GM19240 (cell line): ENCODE measurements at regions not wholly inside any gene's neighbourhood (a gene's known extent, or its start where the extent isn't known, plus 50 kb on each side); places are given as distances from the start of the nearest gene placed in this dataset.
"Not testable (repeated sequence)": the region's sequence is repeated elsewhere in the genome, so short reads cannot be mapped to it uniquely, and the experiment has no call there.

Experiments used
- DNase-seq: peaks from one replicate; pipeline ENCODE4 v3.0.0; 2011; ENCODE audit warnings: low spot score; ENCODE audit not compliant: insufficient read length

DNA sequence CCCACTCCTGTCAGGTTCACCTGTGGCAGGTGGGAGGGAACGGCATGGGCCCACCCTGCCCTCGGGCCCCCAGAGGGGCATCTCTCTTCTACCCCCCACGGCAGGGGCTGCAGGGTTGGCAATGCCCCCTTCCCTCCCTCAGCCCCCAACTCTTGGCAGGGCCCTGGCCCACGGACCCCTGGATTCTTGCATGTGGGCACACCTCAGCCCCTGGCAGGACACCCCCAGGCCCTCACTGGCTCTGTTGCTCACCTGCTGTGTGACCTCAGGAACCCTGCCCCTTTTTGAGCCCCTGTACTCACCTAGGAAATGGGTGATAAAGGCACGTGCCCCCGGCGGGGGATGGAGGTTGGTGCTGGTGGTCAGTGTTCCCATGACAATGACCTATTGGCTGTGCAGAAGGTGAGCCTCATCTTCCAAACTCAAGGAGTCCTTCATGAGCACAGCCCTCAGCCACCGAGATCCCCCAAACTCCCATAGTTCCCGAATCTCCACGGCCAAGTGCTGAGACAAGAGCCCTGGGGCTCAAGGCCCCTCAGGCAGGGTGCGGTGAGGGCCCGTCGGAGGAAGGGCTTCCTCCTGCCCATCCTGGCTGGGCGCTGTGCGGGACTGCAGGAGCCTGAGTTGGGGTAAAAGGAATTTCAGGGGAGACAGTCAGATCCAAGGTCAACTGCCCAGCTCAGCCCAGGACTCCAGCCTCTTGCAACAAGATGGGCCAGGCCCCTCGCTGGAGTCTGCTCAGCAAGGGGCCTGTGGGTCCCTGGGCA lies 198.2 kb downstream of the IGLL1 start:
- DNase-seq: no peak

GRCh38 chr22:23380911-23381310 lies 199.2 kb downstream of the IGLL1 start:
- DNase-seq: no peak

DNA sequence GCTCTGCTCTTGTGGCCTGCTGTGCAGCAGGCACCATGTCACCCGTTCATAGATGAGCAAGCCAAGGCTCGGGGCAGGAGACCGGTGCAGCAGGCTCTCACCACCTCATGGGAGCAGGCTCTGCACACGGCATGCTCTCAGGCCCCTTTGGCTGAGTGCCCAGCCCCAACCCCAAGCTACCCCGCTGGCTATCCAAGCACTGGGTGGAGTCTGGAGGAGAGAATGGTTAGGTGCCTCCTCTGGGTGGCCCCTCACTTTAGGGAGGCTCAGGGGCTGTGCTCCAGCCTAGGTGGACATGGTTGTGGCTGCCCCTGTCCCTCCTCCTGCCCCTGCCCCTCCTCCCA lies 199.9 kb downstream of the IGLL1 start:
- no peak for DNase-seq

DNA sequence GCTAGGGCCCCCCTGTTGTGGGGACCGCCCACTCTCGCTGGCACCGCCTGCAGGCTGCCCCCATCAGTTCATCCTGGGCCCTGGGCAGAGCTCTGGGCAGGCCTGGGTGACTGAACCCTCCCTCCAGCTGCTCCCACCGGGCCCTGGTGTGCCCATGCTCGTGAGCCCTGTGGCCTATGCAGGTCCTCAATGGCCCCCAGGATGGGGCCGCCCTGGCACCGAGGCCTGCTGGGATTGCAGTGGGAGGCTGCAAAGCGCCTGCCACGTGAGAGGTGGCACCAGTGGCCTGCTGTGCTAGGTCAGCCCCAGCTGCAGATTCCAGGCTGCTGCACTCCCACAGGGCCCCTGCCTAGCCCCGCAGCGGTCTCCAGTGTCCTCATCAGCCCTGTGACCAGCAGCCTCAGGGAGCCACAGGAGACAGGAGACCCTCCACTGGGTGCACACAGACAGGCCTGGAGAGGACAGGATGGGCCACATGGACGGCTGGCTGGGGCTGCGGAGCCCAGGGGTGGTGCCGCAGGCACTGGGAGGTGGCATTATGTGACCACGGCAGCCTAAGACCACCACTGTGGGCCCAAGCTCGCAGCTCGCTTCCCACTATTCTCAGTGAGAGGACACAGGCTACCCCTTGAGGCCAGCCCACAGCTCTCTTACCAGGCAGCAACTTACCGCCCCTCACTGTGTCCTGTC lies 199.4 kb downstream of the BCR start:
- not testable (repeated sequence) for DNase-seq

GRCh38 chr22:23377767-23378166 lies 197.5 kb downstream of the BCR start:
- DNase-seq: no peak

GRCh38 chr22:23376256-23376655 lies 195.9 kb downstream of the BCR start:
- peak; percentile 75 for DNase-seq

- no peak for DNase-seq
These were observed 194.9 kb downstream of the BCR start for GRCh38 chr22:23375031-23375827.

DNA sequence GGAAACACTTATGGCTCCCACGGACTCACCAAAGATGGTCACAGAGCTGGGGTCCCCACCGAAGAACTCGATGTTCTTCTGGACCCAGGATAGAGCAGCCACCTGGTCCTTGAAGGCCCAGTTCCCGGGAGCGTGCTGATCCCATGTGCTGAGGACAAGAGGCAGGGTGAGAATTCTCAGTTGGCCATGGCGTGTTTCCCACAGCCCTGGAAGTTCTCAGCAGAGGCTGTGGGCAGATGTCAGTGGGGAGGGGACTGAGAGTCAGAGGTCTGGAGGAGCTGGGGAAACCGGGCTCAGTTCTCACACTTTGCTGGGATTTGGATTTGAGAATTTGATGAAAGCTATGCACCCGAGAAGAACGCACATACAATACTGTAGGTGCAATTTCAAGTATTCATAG lies 193.3 kb downstream of the BCR start:
- no peak for DNase-seq

DNA sequence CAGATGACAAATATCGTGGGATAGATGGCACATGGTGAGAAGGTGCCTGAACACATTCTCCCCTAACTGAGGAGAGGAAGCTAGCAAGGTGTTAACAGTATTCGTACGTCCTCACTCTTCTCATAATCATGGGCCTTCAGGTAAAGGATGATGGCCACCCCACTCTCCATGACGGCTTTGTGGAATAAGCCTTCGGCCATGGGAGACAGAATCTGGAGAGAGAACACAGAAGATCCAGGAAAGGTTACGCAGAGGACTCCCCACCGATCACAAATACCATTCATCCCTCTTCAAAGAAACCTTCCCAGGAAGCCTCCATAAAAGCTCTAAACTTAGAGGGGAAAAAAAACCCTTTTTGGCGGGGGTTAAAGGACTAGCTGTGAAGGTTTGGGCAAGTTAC lies 189.9 kb downstream of the BCR start:
- DNase-seq: no peak

- DNase-seq: no peak
These were observed 188.9 kb downstream of the BCR start for GRCh38 chr22:23369054-23369685.
